Adrenal gland (tissue), 5 donors: ENCODE measurements at regions not wholly inside any gene's neighbourhood (a gene's known extent, or its start where the extent isn't known, plus 50 kb on each side); places are given as distances from the start of the nearest gene placed in this dataset.

Source experiments
- POLR2A ChIP-seq, 2 donors: fragments of 450-650 bp; IDR thresholded peaks; one replicate each; pipeline ENCODE4 v1.6.1; 2017; ENCODE audit warnings: antibody characterized with exemption in 2 of 2, mild to moderate bottlenecking in 2 of 2, moderate library complexity in 1 of 2
- TF ChIP-seq, protein P1 (sequence below), 6 experiments: fragments of 450-650 bp in 4 of 6; fragments of 200-600 bp in 2 of 6; sonication (generic) in 1 of 6; IDR thresholded peaks; 1 replicate in 5 of 6; 2 replicates in 1 of 6; pipeline versions ENCODE4 v1.5.1 to v1.8.0; 2016 to 2021; ENCODE audit warnings: antibody characterized with exemption in 6 of 6, mild to moderate bottlenecking in 2 of 6, moderate library complexity in 1 of 6
- donor health status: DM: no; HTN: no; CAD: no.

DNA sequence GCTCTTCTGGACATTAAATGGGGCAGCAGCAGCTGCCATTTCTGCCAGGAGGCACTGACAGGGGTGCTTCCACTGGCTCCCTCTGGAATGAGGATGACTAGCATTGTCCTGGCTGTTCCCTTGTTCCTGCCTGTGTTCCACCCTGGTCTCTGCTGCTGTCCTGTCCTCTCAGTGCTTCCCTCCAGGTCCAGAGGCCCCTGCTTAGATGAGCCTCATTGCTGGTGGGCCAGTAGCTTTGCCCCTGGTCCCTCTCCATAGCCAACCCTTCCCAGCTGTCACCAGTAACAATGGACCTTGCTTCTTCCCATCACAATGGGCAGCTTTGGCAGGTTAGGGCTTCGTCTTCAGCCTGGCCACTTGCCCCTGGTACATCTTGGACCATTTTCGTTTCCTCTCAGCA, 561.1 kb downstream of the TCERG1L start:
- TF ChIP-seq, protein P1, sequence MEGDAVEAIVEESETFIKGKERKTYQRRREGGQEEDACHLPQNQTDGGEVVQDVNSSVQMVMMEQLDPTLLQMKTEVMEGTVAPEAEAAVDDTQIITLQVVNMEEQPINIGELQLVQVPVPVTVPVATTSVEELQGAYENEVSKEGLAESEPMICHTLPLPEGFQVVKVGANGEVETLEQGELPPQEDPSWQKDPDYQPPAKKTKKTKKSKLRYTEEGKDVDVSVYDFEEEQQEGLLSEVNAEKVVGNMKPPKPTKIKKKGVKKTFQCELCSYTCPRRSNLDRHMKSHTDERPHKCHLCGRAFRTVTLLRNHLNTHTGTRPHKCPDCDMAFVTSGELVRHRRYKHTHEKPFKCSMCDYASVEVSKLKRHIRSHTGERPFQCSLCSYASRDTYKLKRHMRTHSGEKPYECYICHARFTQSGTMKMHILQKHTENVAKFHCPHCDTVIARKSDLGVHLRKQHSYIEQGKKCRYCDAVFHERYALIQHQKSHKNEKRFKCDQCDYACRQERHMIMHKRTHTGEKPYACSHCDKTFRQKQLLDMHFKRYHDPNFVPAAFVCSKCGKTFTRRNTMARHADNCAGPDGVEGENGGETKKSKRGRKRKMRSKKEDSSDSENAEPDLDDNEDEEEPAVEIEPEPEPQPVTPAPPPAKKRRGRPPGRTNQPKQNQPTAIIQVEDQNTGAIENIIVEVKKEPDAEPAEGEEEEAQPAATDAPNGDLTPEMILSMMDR (IDR thresholded peaks at IDR 0.05): no peak
- TF ChIP-seq POLR2A (IDR thresholded peaks at IDR 0.05): no peak
